SJSA1 (cell line): ENCODE measurements at regions not wholly inside any gene's neighbourhood (a gene's known extent, or its start where the extent isn't known, plus 50 kb on each side); places are given as distances from the start of the nearest gene placed in this dataset.
"Not testable (repeated sequence)": the region's sequence is repeated elsewhere in the genome, so short reads cannot be mapped to it uniquely, and the experiment has no call there.

Experiments used
- DNase-seq, 2 experiments: peaks; one replicate each; pipeline ENCODE4 v3.0.0-alpha.2; 2015 to 2020; ENCODE audit warnings: low spot score in 2 of 2, low read depth in 1 of 2
- H3K27ac ChIP-seq: fragments of 250-450 bp; sonication (Bioruptor Pico); 2 replicates; pipeline ENCODE4 v1.5.1; 2020; ENCODE audit warnings: mild to moderate bottlenecking, moderate library complexity
- H3K27me3 ChIP-seq: fragments of 250-450 bp; sonication (Bioruptor Pico); replicated peaks from 2 replicates; pipeline ENCODE4 v1.5.1; 2020; ENCODE audit warnings: mild to moderate bottlenecking, moderate library complexity
- H3K36me3 ChIP-seq: fragments of 250-450 bp; sonication (Bioruptor Pico); 2 replicates; pipeline ENCODE4 v1.5.1; 2020; ENCODE audit warnings: mild to moderate bottlenecking
- H3K4me1 ChIP-seq: fragments of 250-450 bp; sonication (Bioruptor Pico); replicated peaks from 2 replicates; pipeline ENCODE4 v1.6.1; 2021; ENCODE audit warnings: mild to moderate bottlenecking
- H3K4me3 ChIP-seq: fragments of 250-450 bp; sonication (Bioruptor Pico); 2 replicates; pipeline ENCODE4 v1.5.1; 2020; ENCODE audit warnings: mild to moderate bottlenecking
- H3K9me3 ChIP-seq: fragments of 250-450 bp; sonication (Bioruptor Pico); replicated peaks from 2 replicates; pipeline ENCODE4 v1.5.1; 2020; ENCODE audit warnings: mild to moderate bottlenecking

DNA sequence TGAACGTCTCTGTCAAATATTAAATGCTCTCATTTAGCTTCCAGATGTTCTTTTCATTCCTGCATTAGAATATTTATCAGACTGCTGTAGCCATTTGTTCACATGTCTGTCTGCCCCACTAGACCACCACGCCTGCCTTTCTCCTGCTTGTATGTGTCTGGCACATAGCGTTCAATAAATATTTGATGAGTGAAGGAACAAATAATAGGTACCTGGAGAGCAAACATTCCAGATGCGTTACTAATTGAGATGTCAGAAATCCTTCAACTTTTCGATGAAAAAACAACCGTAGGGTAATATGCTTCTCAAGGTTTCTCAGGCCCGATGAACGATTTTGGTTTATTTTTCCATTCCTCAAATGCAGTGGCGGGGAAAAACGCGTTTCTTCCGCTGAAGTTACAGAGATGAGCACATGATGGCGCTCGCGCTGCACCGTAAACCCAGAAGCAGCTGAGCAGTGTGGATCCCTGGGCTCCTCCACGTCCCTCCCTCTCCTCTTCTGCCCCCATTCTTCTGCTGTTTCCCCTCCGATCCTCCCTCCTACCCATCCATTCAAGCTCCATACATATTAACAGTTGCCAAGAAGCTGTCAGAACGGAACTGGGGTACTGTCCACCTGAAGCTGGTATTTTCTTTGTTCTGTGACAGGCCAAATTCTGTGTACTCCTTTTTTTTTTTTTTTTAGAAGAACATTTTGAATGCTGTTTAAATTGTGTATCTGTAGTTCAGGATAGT lies 245.4 kb downstream of the MPDZ start:
- Histone ChIP-seq H3K9me3 (no peaks in the 10 kb centered on the region), H3K36me3 (no peaks in the 10 kb centered on the region), H3K27ac (no peak overlapping the region), H3K27me3 (no peaks in the 10 kb centered on the region), H3K4me3 (no peak overlapping the region), H3K4me1 (no peaks in the 10 kb centered on the region)
- peak; percentile 31 to 43 for DNase-seq

- Histone ChIP-seq H3K4me1 (no peaks in the 10 kb centered on the region), H3K9me3 (no peaks in the 10 kb centered on the region), H3K27ac (no peak overlapping the region), H3K27me3 (no peaks in the 10 kb centered on the region), H3K36me3 (no peaks in the 10 kb centered on the region), H3K4me3 (no peak overlapping the region)
- no peak for DNase-seq
These were observed 244.8 kb downstream of the MPDZ start for GRCh38 chr9:13034694-13035002.

DNA sequence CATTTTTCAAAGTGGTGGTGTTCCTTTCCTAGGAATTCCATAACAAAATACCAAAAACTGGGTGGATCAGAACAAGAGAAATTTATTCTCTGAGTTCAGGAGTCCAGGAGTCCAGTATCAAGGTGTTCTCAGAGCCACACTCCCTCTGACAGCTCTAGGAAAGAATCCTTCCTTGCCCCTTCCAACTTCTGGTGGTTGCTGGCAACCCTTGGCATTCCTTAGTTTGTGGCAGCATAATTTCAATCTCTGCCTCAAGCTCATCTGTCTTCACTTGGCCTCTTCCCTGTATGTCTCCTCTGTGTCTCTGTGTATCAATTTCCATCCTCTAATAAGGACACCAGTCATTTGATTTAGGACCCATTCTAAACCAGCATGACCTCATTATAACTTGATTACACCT lies 243.7 kb downstream of the MPDZ start:
- H3K4me3 ChIP-seq = no peak overlapping the region
- H3K9me3 ChIP-seq = no peaks in the 10 kb centered on the region
- H3K27me3 ChIP-seq = no peaks in the 10 kb centered on the region
- H3K36me3 ChIP-seq = no peaks in the 10 kb centered on the region
- no peaks in the 10 kb centered on the region for H3K4me1 ChIP-seq
- no peak for DNase-seq
- H3K27ac ChIP-seq = no peak overlapping the region

DNA sequence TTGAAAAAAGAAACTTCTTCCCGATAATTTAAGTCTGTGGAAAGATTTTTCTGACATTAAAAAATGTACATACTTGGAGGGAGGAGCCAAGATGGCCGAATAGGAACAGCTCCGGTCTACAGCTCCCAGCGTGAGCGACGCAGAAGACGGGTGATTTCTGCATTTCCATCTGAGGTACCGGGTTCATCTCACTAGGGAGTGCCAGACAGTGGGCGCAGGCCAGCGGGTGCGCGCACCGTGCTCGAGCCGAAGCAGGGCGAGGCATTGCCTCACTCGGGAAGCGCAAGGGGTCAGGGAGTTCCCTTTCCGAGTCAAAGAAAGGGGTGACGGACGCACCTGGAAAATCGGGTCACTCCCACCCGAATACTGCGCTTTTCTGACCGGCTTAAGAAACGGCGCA lies 241.7 kb downstream of the MPDZ start:
- H3K27ac ChIP-seq, DNase-seq, H3K4me3 ChIP-seq, H3K9me3 ChIP-seq, H3K4me1 ChIP-seq, H3K36me3 ChIP-seq, H3K27me3 ChIP-seq: not testable (repeated sequence)

DNA sequence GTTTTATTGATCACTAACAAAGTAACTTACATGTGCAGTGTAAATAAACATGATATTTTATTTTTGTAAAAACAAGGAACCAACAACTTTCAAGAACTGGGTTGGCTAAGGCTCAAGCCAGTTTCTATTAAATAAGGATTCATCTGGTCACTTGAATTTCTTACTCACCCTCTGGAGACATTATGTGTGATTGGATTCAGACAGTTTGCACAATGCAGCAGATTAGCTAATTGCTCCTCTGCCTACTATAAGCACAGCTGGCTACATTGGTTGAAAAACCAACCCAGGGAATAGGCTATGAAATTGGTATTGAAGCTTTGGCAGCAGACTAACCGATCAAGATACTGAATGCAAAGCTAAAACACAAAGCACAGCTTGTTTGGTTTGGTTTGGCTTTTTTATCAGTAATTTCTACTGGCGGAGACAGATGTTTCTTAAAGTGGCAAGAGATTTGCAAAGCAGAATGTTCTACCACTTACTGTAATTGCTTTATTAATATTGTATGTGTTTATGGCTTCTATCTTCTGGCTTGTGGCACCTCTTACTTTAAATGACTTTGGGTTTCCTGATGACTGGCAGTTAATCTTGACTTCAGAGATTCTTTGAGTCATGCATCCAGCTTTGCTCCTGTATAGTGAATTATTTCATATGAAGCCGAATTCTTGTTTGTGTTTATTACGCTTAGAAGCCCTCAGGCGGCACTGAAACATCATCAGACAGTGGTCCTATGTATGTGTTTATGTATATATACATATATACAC lies 231.5 kb downstream of the MPDZ start:
- Histone ChIP-seq H3K9me3 (no peaks in the 10 kb centered on the region), H3K27ac (no peak overlapping the region), H3K4me3 (no peak overlapping the region), H3K36me3 (no peaks in the 10 kb centered on the region), H3K4me1 (no peaks in the 10 kb centered on the region), H3K27me3 (no peaks in the 10 kb centered on the region)
- DNase-seq = no peak

DNA sequence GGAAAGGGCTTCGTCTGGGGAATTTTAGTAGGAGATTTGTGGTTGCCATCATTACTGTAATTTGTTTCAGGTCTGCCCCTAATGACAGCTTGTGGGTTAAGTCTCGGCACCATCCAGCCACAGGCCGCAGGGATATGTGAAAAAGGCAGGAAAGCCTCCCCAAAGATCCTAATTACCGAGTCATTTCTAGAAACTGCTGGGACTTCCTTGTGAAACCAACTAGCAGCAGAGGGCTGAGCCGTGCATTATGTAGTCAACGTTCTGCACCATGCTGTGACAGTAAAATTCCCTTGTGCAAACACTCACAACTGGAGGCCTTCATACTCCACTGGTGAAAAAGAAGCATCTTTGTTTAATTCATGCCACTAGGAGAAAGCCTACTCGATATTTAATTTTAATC lies 230.3 kb downstream of the MPDZ start:
- H3K9me3 ChIP-seq = no peaks in the 10 kb centered on the region
- H3K4me1 ChIP-seq = no peaks in the 10 kb centered on the region
- DNase-seq = no peak

GRCh38 chr9:13053504-13053903 lies 226.0 kb downstream of the MPDZ start:
- no peaks in the 10 kb centered on the region for H3K36me3 ChIP-seq
- H3K27me3 ChIP-seq = no peaks in the 10 kb centered on the region
- no peak overlapping the region for H3K4me3 ChIP-seq
- no peak for DNase-seq
- H3K27ac ChIP-seq = no peak overlapping the region
- H3K4me1 ChIP-seq = no peaks in the 10 kb centered on the region
- no peaks in the 10 kb centered on the region for H3K9me3 ChIP-seq

More for the DNA sequence above, 230.3 kb downstream of the MPDZ start:
- H3K4me3 ChIP-seq = no peak overlapping the region
- no peaks in the 10 kb centered on the region for H3K36me3 ChIP-seq
- H3K27ac ChIP-seq = no peak overlapping the region
- H3K27me3 ChIP-seq = no peaks in the 10 kb centered on the region

DNA sequence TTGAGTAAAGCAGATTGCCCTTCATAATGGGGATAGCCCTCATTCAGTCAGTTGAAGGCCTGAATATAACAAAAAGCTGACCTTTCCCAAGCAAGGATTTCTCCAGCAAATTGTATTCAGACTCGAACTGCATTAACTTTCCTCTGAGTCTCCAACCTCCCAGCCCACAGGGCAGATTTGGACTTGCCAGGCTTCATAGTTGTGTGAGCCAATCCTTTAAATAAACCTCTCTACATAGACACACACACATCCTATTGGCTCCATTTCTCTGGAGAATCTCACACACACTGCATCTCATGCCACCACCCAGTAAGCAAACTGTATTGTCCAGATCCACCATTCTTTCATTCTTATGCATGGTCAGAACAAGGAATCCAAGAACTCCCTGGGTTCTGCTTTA lies 225.1 kb downstream of the MPDZ start:
- H3K9me3 ChIP-seq = no peaks in the 10 kb centered on the region
- no peak for DNase-seq
- no peak overlapping the region for H3K27ac ChIP-seq
- no peaks in the 10 kb centered on the region for H3K36me3 ChIP-seq
- no peaks in the 10 kb centered on the region for H3K4me1 ChIP-seq
- H3K4me3 ChIP-seq = no peak overlapping the region
- no peaks in the 10 kb centered on the region for H3K27me3 ChIP-seq
